Right kidney (tissue), 1 donor: ENCODE measurements at regions not wholly inside any gene's neighbourhood (a gene's known extent, or its start where the extent isn't known, plus 50 kb on each side); places are given as distances from the start of the nearest gene placed in this dataset.

Experiments used
- DNase-seq: peaks from one replicate; pipeline ENCODE4 v3.0.0-alpha.2; 2016

DNA sequence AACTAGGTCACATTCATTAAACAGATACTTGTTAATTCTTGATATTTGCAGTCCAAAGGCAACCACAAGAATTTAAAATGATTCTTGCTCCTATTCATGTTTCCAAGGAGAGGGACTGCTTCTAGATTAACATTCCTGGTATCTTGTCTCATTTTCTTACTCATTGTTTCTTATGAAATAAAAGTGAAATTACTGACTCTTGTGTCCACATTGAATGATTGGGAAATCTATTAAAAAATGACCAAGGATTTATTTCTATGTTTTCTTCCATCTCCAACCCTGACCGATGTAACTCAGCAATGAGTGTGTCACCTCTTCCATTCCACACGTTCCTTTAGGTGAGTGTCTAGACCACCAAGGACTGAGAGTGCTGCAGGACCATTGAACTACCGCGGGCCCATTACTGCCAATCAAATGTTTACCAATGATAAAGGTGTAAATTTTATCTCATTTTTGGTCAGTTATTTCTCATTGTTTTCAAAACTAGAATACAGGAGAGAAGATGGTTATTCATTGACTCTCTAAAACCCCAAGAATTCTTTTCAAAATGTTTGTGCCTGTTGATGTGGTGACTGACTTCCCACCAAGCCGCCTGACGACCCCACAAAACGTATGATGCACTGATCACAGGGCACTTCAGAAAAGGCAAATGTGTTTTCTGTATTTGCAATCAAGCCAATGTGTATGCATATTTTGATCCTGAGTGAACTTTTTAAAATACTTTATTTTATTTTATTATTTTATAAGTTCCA lies 414.6 kb upstream of the PTBP2 start:
- DNase-seq = no peak

DNA sequence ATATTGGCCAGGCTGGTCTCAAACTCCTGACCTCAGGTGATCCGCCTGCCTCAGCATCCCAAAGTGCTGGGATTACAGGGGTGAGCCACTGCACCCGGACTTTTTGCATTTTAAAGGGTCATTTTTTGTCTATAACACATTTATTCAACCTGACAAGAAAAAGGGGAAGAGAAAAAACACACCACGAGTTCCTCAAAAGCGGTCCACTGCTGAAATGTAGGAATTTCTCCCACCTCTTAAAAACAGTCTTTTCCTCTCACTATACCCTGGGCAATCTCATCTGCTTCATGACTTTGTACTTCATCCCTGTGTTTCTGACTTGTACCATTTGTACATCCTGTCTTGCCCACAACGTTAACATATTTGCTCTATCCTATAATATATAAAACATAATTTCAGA lies 413.3 kb upstream of the PTBP2 start:
- no peak for DNase-seq

DNA sequence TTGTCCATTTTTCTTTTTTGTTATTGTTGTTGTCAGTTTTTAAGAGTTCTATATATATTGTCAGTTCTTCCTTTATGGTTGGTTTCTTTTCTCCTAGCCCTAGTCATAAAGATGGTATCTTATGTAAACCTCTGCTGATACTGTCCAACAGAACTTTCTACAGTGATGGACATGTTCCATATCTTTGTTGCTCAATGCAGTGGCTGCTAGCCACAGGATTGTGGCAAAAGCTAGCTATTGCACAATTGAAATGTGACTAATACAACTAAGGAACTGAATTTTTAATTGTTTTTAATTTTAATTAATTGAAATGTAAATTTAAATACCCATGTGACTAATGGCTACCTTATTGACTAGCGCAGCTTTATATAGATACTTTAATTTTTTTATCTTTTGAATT lies 411.8 kb upstream of the PTBP2 start:
- DNase-seq = no peak

DNA sequence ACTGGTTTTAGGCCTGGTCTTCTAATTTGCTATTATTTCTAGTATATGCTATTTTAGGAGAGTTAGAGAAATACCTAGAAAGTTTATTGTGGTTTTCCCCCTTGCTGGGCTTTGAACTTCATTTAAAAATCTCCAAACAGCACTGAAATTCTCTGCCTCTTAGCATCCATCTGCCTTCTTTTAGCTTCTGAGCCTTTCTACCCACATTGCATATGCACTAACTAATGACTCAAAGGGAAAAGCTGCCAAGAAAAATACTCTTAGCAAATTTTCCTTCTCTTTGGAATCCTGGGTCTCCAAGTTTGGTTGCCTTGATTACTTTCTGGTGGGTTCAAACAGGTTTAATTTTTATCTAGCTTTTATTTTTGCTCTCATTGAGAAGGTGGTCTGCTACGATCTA lies 408.4 kb upstream of the PTBP2 start:
- no peak for DNase-seq

DNA sequence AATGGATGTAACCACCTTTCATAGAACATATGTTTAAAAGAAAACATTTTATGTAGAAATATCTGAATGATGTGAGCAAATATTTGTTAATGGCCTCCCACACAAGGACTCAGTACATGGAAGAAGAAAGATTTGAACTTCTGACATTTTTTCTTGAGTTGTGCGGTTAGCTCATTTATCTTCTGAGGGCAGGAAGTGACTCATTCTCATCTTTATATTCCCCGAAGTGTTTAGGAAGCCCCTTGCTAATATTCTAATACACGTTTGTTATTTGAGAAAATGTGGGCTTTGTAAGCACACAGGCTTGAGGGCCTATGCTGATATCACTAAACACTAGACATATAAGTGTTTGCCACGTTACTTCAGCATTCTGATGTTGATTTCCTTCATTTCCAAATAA lies 392.5 kb upstream of the PTBP2 start:
- DNase-seq = no peak

DNA sequence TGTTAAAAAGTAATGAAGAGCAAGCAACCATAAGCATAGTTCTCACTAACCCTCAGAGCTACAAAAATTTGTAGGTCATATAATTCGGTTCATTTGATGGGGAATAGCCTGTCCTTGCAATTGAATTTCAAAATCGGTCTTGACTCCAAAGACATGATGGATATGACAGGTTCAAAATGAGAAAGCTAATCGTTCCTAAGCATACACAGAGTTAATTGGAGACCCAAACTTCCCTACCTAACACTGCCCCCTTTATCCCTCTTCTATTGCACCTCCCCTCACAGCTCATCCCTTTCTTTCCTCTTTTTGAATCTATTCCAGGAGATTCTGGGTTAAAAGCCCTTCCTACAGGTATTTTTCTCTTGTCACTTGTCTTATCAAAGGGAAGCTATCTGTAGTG lies 390.0 kb upstream of the PTBP2 start:
- DNase-seq = no peak

DNA sequence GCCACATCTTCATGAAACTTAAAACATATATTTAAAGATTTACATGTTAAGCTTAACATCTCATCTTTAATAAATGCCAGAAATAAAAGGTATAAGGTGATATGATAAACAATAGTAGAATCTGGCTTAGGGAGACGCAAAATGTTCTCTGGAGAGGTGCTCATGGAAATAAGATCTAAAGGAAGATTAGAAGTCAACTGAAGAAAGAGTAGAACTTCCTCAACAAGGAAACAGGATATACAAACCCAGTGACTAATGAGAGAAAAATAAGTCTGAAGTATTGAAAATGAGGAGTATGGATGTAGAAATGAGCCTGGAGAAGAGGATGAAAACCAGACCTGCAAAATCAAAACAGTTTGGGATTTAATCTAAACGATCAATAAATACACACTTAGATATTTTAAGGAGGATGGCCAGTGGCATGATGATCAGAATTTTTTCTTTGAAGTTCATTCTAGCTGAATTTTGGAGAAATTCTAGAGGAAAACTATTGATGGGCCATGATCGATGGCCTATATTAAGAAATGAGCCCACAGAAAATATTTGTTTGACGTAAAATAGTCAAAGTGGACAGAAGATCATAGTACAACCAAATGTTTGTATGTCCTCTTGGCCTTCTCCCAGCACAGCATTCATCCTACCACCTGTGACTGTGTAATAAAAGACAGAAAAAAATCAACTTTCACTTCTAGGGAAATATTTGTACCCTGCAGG lies 387.9 kb upstream of the PTBP2 start:
- DNase-seq = no peak

DNA sequence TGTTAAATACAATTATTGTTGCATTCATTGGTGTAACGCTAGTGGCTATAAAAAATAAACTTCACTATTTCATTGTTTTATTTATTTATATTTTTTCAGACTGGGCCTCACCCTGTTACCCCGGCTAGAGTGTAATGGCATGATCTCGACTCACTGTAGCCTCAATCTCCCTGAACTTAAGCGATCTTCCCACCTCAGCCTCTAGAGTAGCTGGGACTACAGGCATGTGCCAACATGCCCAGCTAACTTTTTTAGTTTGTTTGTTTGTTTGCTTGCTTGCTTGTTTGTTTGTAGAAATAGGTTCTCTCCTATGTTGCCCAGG lies 387.4 kb upstream of the PTBP2 start:
- no peak for DNase-seq

DNA sequence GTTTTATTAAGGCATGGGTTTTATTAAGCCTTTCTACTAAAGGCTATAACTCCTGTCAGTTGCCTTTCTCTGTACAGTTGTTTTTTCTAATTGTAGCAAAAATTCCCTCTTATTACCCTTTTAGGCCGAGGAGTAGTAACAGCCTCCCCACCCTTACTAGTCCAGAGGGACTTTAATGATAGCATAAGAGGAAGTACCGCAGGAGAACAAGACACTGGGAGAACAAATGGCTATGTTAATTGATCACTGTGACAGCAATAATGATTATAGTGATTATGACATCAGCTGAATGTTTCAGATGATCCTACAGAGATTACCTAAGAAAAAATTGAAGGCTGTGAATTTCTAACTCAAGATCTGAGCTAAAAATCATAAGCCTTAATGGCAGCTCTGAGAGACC lies 383.0 kb upstream of the PTBP2 start:
- DNase-seq = no peak

DNA sequence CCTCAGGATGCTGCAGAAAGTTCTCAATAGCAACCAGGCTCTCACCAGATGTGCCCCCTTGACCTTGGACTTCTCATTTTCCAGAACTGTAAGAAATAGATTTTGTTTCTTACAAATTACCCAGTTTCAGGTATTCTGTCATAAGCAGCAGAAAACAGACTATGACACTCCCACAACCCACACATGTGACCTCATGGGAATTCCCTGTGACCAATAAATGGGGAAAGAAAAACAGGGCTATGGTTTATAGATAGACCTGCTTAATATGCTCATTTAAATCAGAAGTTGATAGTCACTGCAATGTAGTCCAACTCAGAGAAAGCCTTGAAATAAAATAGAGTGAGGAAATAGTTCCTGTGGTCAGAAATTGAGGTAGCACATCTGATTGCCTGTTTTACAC lies 380.9 kb upstream of the PTBP2 start:
- no peak for DNase-seq

DNA sequence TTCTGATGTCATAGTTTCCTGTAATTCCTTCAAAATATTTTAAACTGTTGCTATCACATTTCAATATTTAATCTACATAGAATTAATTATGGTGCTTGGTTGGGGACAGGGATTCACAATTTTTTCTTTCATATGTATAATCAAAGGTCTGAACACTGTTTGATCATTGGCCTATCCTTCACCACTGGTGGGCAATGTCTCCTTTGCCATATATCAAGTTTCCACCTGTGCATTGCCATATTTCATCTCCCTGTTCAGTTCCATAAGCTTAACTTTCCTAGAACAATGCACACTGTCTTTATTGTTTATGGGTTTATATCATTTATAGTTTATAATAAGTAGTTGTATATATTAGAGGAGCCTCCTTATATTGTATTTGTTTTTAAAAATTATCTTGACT lies 374.9 kb upstream of the PTBP2 start:
- DNase-seq = no peak

DNA sequence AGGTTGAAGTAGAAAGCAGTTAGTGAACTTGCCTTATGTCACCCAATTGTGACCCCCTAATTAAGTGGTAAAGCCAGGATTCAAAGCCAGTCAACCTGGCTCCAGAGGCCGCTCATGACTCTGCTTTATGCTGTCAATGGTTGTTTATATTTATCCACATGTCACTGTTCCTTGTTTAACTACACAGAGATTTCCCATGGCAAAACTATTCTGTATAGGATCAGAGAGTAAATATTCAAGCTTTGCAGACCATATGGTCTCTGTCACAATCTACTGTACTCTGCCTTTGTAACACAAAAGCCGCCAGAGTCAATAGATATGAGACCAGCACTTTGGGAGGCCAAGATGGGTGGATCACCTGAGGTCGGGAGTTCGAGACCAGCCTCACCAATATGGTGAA lies 371.7 kb upstream of the PTBP2 start:
- DNase-seq = no peak

DNA sequence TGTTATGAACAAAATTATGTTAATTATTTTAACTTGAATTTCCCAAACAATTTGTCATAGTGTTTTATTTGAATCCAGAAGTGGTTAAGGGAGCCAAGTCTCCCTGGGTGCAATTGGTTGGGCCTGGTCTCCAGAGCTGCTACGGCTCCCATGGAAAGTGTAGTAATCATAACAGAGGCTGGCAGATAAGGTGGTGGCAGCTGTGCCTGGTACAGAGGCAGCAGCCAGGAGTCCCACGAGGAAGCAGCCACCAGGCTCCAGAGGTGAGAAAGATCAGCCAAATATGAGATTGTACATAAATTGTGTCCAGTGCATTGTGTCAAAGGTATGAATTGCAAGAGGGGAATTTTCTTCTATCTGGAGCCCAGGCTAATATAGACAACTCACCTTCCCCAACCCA lies 368.9 kb upstream of the PTBP2 start:
- no peak for DNase-seq

DNA sequence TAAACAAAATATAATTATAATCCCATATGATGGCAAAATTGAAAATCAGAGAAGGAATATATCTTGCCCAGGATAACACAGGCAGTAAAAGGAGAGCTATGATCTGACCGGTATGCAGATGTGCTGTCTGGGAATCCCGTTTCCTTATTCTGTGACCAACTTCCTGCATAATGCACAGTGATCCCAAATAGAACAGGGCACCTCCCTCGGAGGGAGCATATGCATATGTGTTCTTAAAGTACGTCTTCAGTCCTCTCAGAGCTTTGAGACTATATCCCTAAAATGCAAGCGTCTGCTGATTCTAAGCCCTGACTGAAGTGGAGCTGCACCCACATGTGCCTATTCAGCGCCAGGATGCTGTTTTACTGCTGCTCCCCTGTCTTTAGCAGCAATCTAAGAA lies 366.1 kb upstream of the PTBP2 start:
- DNase-seq = no peak

DNA sequence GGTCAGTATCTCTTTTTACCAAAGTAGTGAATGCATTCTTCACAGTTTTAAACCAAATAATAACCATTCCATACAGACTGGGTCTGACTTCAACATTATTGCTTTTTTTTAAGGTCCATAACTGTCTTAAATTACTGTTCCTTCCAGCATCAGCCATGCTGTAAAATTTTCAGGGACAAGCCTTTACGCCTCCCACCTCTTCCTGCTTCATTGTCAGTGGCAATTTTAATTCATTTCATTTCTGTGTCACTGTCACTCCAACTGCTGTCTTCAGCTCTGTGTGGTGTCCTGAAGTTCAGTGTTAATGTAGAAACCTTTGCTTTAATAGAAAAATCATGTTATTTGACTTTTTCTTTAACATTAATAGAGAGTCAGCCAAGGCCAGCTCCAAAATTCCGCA lies 365.6 kb upstream of the PTBP2 start:
- no peak for DNase-seq

DNA sequence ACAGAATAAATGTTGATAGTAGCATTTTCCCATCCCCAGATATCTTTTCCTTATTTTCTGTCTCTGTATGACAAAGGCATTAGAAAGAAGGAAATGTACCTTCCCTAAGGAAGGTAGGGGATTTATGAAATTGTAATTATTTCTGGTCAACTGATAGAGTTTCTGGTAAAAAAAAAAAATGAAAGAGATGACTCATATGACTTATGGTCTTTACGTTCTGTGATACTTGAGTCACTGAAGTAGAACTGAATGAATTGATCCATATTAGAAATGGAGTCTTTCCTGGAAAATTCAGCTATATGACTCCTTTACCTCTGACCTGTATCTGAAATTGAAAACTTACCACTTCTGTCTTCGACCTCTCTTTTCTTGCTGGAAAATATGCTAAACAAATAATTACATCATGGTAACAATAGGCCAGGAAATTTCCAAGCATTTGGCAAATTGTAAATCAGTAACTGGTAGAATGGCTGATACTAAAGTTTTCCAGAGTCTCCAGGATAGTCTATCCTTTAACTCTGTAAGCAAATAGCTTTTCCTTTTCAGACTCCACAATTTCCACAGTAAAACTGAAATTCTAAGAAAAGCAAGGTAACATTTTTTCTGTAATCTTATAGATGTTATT lies 364.3 kb upstream of the PTBP2 start:
- DNase-seq = no peak

DNA sequence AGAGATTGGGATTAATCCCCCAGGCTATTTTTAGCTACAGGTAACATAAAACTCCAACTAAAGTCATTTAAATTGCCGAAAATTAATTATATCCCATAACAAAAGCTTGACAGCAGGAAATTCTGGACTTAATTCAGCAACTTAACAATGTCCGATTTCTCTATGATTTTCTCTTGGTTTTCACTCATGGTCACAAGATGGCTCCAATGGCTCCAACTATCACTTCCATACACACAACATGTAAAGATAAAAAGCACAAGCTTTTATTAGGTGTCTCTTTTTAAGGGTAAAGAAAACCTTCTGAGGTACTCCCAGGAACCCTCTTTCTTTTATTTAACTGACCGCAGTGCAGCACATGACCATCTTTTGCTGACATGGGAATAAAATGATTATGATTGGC lies 363.5 kb upstream of the PTBP2 start:
- DNase-seq = no peak

DNA sequence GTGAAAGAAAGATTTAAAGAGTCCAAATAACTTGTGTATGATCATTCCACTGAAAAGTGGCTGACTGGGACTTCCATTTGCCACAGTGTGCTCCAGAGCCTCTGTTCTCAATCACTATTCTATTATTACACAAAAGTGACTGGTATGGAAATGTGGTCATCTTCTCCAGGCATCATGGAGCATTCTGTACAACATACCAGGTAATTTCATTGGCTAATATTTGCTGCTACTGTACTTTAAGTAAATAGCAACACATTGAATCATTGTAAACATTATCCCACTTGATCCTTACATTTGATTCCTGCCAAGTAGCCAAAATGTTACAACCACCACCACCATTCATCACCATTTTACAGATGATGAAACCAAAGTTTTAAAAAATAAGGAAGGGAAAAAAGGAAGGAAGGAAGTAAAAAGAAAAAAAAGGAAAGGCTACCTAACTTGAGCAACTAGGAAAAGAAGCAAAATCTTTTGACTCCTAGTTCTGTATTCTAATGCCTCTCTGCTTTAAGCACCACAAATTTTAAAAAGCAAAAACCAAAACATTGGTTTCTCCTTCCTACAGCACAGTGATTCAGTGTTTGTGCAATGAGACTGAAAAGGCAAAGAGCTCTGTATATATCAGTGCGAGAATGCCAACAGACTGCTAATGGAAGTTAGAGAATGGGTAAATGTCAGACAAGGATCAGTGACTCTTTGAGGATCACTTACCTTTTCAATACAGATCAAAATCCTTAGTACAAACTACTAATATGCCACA lies 361.4 kb upstream of the PTBP2 start:
- no peak for DNase-seq

DNA sequence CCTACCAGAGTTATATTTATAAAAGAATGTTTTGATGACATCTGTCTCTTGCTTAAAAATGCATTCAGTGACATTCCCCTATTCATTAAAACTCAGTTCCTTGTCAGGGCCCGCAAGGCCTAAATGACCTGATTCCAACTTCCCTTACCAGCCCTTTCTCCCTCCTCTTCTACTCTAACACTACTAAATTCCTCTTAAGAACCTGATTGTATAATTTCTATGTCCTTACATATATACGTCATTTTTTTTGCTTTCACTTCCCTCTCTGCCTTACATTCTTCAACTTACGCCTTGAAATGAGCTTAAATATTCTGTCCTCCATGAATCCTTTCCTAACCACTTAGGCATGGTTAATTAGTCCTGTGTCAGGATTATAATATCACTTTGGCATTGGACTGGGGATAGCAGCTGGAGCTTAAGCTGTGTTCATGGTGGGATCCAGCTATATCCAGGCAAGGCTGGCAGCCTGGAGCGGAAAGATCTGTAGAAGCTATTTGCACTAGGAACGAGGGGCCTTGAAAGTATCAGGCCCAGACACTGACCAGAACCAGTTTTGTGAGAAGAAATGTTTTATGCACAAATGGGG lies 360.2 kb upstream of the PTBP2 start:
- DNase-seq = no peak

DNA sequence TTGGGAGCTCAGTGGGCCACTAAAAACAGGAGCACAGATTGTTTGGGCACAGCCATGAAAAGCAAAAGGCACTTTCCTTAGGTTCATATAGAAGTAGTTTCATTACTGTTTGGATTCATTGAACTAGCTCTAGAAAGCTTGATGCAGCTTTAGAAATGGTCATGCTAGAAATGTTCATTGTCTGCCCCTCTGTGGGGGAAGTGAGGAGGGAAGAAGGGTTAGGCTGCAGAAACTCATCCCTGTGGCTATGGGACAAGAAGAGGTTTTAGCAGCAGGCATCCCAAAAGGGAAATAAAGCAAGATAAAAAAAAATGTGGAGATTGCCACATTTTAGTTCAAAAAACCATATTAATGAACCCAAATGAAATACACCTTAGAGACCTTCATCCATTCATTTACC lies 359.6 kb upstream of the PTBP2 start:
- DNase-seq = no peak

DNA sequence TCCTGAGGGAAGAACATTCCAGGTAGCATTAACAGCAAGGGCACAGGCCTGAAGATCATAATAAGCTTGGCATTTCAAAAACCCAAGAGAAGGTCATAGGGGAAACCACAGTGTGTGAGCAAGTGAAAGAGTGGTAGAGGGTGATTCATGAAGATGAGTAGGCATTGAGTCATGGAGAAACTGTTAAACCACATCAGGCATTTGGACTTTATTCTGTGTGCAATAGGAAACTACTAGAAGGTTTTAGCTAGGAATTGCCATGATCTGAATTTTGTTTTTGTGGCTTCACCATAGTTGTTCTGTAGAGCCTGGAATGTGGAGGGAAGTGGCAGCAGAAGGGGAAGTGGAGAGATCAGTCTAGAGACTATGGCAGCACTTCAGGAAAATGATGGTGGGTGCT lies 359.0 kb upstream of the PTBP2 start:
- no peak for DNase-seq

DNA sequence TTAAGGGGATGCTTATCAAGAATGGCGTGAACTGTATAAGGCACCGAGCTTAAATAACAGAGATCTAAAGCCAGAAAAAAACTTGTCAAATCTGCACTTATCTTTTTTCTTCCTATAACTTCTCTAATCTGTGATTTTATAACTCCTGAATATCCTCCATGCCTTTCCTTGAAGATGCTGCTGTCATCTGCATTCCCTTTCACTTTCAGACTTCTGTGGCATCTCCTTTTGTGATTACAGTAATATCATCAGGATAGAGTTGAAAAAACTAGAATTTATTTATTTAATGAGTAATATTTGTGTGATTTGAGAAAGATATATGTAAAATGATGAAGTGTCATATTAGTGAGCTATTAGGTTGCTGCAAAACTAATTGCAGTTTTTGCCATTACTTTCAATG lies 357.8 kb upstream of the PTBP2 start:
- DNase-seq = no peak

DNA sequence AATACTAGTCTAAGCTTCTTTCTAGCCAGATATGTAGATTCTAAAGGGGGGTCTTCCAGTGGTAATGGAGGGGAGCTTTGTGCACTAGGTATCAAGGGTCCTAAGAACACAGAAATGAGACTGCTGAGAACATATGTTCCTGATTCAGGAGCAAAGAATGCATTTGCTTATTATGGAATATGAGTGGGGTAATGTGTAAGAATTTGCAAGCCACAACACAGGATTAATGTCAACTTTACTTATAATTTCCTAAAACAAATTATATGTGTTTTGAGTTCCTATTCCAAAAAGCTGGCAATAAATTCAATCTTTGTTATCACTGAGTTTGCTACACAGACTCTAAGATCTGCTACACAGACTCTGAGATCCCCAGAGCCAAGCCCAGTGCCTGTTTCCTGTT lies 357.0 kb upstream of the PTBP2 start:
- no peak for DNase-seq
